ENCODE measurements at regions not wholly inside any gene's neighbourhood (a gene's known extent, or its start where the extent isn't known, plus 50 kb on each side); places are given as distances from the start of the nearest gene placed in this dataset.
"Not testable (repeated sequence)": the region's sequence is repeated elsewhere in the genome, so short reads cannot be mapped to it uniquely, and the experiment has no call there.

GRCh38 chr4:189848672-189849071 is 92.0 kb upstream of the FRG1 start:
- not testable (repeated sequence) for H3K9ac ChIP-seq (ENCODE audit: low read length); H3K9me3 ChIP-seq (ENCODE audit: control insufficient read depth, insufficient read depth, low read depth, low read length); H3K36me3 ChIP-seq (ENCODE audit: control insufficient read depth, insufficient read depth, low read length); H3K4me1 ChIP-seq (ENCODE audit: control insufficient read depth, insufficient read depth, low read length); H3K4me3 ChIP-seq (ENCODE audit: low read depth, low read length); H3K27ac ChIP-seq (ENCODE audit: low read depth, low read length)
- H3K27me3 ChIP-seq (ENCODE audit: control insufficient read depth, insufficient read depth, low read length), result peaks cover 31% of the 10 kb centered on the region; the same call in 1 of the 2 replicates

GRCh38 chr4:189850239-189850856 is 90.3 kb upstream of the FRG1 start:
- Histone ChIP-seq H3K4me1 (ENCODE audit: control insufficient read depth, insufficient read depth, low read length) (no peaks in the 10 kb centered on the region), H3K9ac (ENCODE audit: low read length) (no peak overlapping the region), H3K9me3 (ENCODE audit: control insufficient read depth, insufficient read depth, low read depth, low read length) (peaks cover 10% of the 10 kb centered on the region; the same call in 1 of the 2 replicates), H3K36me3 (ENCODE audit: control insufficient read depth, insufficient read depth, low read length) (no peaks in the 10 kb centered on the region), H3K27me3 (ENCODE audit: control insufficient read depth, insufficient read depth, low read length) (peaks cover 31% of the 10 kb centered on the region; the same call in 1 of the 2 replicates), H3K4me3 (ENCODE audit: low read depth, low read length) (no peak overlapping the region), H3K27ac (ENCODE audit: low read depth, low read length) (no peak overlapping the region)

- Histone ChIP-seq H3K4me1 (ENCODE audit: control insufficient read depth, insufficient read depth, low read length) (no peaks in the 10 kb centered on the region), H3K9ac (ENCODE audit: low read length) (no peak overlapping the region), H3K9me3 (ENCODE audit: control insufficient read depth, insufficient read depth, low read depth, low read length) (peaks cover 9% of the 10 kb centered on the region; the same call in 1 of the 2 replicates), H3K4me3 (ENCODE audit: low read depth, low read length) (no peak overlapping the region), H3K27ac (ENCODE audit: low read depth, low read length) (no peak overlapping the region), H3K27me3 (ENCODE audit: control insufficient read depth, insufficient read depth, low read length) (no peaks in the 10 kb centered on the region), H3K36me3 (ENCODE audit: control insufficient read depth, insufficient read depth, low read length) (no peaks in the 10 kb centered on the region)
Measured at GRCh38 chr4:189858435-189858834, 82.2 kb upstream of the FRG1 start.

- Histone ChIP-seq H3K27me3 (ENCODE audit: control insufficient read depth, insufficient read depth, low read length) (no peaks in the 10 kb centered on the region), H3K9ac (ENCODE audit: low read length) (no peak overlapping the region), H3K4me1 (ENCODE audit: control insufficient read depth, insufficient read depth, low read length) (no peaks in the 10 kb centered on the region), H3K27ac (ENCODE audit: low read depth, low read length) (no peak overlapping the region), H3K9me3 (ENCODE audit: control insufficient read depth, insufficient read depth, low read depth, low read length) (no peaks in the 10 kb centered on the region), H3K4me3 (ENCODE audit: low read depth, low read length) (no peak overlapping the region), H3K36me3 (ENCODE audit: control insufficient read depth, insufficient read depth, low read length) (no peaks in the 10 kb centered on the region)
Measured at GRCh38 chr4:189861101-189861500, 79.6 kb upstream of the FRG1 start.

DNA sequence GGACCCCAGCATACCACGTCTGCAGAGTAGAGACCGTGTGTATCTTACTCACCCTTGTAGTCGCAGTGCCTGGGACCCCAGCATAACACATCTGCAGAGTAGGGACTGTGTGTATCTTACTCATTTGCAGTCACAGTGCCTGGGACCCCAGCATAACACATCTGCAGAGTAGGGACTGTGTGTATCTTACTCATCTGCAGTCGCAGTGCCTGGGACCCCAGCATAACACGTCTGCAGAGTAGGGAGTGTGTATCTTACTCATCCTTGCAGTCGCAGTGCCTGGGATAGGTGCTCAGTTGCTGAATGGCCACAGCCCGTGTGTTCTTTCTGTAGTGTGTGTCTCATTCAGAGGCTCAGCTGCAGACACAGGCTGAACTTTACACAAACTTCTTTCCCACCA is 71.4 kb upstream of the FRG1 start:
- no peaks in the 10 kb centered on the region for H3K36me3 ChIP-seq (ENCODE audit: control insufficient read depth, insufficient read depth, low read length)
- H3K27ac ChIP-seq (ENCODE audit: low read depth, low read length), result no peak overlapping the region
- H3K9me3 ChIP-seq (ENCODE audit: control insufficient read depth, insufficient read depth, low read depth, low read length), result no peaks in the 10 kb centered on the region
- no peaks in the 10 kb centered on the region for H3K27me3 ChIP-seq (ENCODE audit: control insufficient read depth, insufficient read depth, low read length)
- no peaks in the 10 kb centered on the region for H3K4me1 ChIP-seq (ENCODE audit: control insufficient read depth, insufficient read depth, low read length)
- H3K9ac ChIP-seq (ENCODE audit: low read length), result no peak overlapping the region
- no peak overlapping the region for H3K4me3 ChIP-seq (ENCODE audit: low read depth, low read length)

DNA sequence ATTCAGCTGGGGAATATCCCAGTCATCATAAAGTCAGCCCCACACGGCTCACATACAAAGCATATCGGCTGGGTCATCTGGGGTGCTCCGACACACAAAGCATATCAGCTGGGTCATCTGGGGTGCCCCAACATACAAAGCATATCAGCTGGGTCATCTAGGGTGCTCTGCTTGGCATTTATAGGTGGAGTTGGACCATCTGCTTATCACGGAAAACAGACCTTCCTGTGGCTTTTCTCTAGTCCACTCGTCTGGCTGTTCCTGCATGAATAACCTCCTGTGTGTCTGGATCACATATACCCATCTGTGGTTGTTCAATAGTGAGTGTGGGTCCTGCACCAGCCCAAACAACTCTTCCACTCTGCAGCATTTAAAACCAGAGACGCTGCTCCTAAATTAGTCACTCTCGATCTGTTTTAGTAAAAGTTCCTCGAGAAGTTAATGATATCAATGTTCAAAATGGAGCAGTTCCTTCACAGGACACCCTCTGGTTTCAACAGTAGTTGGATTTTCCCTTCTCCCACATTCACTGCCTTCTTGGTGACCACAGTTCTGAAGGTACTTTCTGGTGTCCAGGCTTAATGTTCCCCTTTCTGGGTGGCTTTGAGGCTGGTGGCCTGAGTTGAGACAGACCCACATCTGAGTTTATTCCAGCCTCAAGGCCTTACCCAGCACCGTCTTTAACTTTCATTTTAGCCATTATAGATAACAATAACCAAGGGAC is 70.0 kb upstream of the FRG1 start:
- Histone ChIP-seq H3K4me3 (ENCODE audit: low read depth, low read length) (no peak overlapping the region), H3K27me3 (ENCODE audit: control insufficient read depth, insufficient read depth, low read length) (no peaks in the 10 kb centered on the region), H3K9me3 (ENCODE audit: control insufficient read depth, insufficient read depth, low read depth, low read length) (no peaks in the 10 kb centered on the region), H3K27ac (ENCODE audit: low read depth, low read length) (no peak overlapping the region), H3K9ac (ENCODE audit: low read length) (no peak overlapping the region), H3K4me1 (ENCODE audit: control insufficient read depth, insufficient read depth, low read length) (no peaks in the 10 kb centered on the region), H3K36me3 (ENCODE audit: control insufficient read depth, insufficient read depth, low read length) (no peaks in the 10 kb centered on the region)

- H3K4me1 ChIP-seq (ENCODE audit: control insufficient read depth, insufficient read depth, low read length), result no peaks in the 10 kb centered on the region
- no peaks in the 10 kb centered on the region for H3K36me3 ChIP-seq (ENCODE audit: control insufficient read depth, insufficient read depth, low read length)
- no peaks in the 10 kb centered on the region for H3K27me3 ChIP-seq (ENCODE audit: control insufficient read depth, insufficient read depth, low read length)
- no peak overlapping the region for H3K4me3 ChIP-seq (ENCODE audit: low read depth, low read length)
- H3K9ac ChIP-seq (ENCODE audit: low read length), result no peak overlapping the region
- H3K27ac ChIP-seq (ENCODE audit: low read depth, low read length), result no peak overlapping the region
- no peaks in the 10 kb centered on the region for H3K9me3 ChIP-seq (ENCODE audit: control insufficient read depth, insufficient read depth, low read depth, low read length)
Measured at GRCh38 chr4:189874591-189874990, 66.1 kb upstream of the FRG1 start.

- not testable (repeated sequence) for H3K9ac ChIP-seq (ENCODE audit: low read length); H3K9me3 ChIP-seq (ENCODE audit: control insufficient read depth, insufficient read depth, low read depth, low read length); H3K36me3 ChIP-seq (ENCODE audit: control insufficient read depth, insufficient read depth, low read length); H3K4me3 ChIP-seq (ENCODE audit: low read depth, low read length); H3K4me1 ChIP-seq (ENCODE audit: control insufficient read depth, insufficient read depth, low read length); H3K27ac ChIP-seq (ENCODE audit: low read depth, low read length); H3K27me3 ChIP-seq (ENCODE audit: control insufficient read depth, insufficient read depth, low read length)
Measured at GRCh38 chr4:189881190-189881589, 59.5 kb upstream of the FRG1 start.

GRCh38 chr4:189888407-189888806 is 52.3 kb upstream of the FRG1 start:
- H3K4me1 ChIP-seq (ENCODE audit: control insufficient read depth, insufficient read depth, low read length); H3K9ac ChIP-seq (ENCODE audit: low read length); H3K27ac ChIP-seq (ENCODE audit: low read depth, low read length); H3K4me3 ChIP-seq (ENCODE audit: low read depth, low read length); H3K36me3 ChIP-seq (ENCODE audit: control insufficient read depth, insufficient read depth, low read length); H3K27me3 ChIP-seq (ENCODE audit: control insufficient read depth, insufficient read depth, low read length): not testable (repeated sequence)
- peaks cover 33% of the 10 kb centered on the region for H3K9me3 ChIP-seq (ENCODE audit: control insufficient read depth, insufficient read depth, low read depth, low read length)
